ENCODE measurements at regions not wholly inside any gene's neighbourhood (a gene's known extent, or its start where the extent isn't known, plus 50 kb on each side); places are given as distances from the start of the nearest gene placed in this dataset.

GRCh38 chr13:33535061-33535460, 249.5 kb upstream of the STARD13 start:
- no peak overlapping the region for H3K4me3 ChIP-seq

DNA sequence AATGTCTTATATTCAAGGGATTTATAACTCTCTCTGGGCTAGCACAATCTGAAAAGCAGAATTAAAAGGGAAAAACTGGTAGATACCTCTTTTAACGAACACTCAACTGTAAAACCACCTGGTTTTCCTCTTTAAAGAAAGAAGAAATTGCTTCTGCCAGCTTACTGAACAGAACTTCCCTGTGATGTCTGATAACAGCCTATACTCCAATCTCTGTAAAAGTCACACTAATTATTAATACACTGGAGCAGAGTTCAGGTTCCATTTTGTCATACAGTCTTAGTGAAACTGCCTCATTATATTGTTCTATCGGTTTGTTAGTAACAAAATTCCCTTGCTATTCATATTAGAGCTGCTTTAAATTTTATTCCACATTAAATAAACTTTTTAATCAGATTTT, 251.0 kb upstream of the STARD13 start:
- no peak overlapping the region for H3K4me3 ChIP-seq
- ChIA-PET CTCF (no interaction called here), POLR2A (no interaction called here)
- DNase-seq (ENCODE audit: low read depth in 1 of 2, low spot score in 1 of 2) (no peak), ATAC-seq (no peak), FAIRE-seq (no peak)
- H3K4me1 ChIP-seq: peaks cover 7% of the 10 kb centered on the region; the same call in 1 of the 3 replicates
- no peaks in the 10 kb centered on the region for H3K9me3 ChIP-seq
- H3K4me2 ChIP-seq: peak overlapping the region; percentile 37; the same call in 2 of the 3 replicates
- WGBS (ENCODE audit: missing lambda C conversion rate): 67% methylated on average over 2 of the region's 2 CpGs
- H3K27ac ChIP-seq: no peak overlapping the region; a peak in 1 of 6 replicates
- no peak for TF ChIP-seq EP300 (IDR thresholded peaks at IDR 0.05)
- TF ChIP-seq CEBPB (IDR thresholded peaks at IDR 0.05): no peak
- no peak for TF ChIP-seq FOSB (CRISPR knock-in tag; IDR thresholded peaks at IDR 0.05)
- TF ChIP-seq RFX5 (IDR thresholded peaks at IDR 0.05): no peak
- TF ChIP-seq NFE2L2 (conservative IDR thresholded peaks at IDR 0.05; ENCODE audit: low read length): no peak
- no peak for TF ChIP-seq HMGXB4 (CRISPR knock-in tag; IDR thresholded peaks at IDR 0.05; ENCODE audit: borderline replicate concordance)
- no peak for TF ChIP-seq HOXB5 (CRISPR knock-in tag; IDR thresholded peaks at IDR 0.05)
- TF ChIP-seq CBX2 (IDR thresholded peaks at IDR 0.05; ENCODE audit: borderline replicate concordance, low read depth): no peak
- TF ChIP-seq FOXS1 (CRISPR knock-in tag; IDR thresholded peaks at IDR 0.05): no peak
- TF ChIP-seq RNF2 (IDR thresholded peaks at IDR 0.05; ENCODE audit: borderline replicate concordance, low read depth): no peak
- no peak for TF ChIP-seq HOXA7 (CRISPR knock-in tag; IDR thresholded peaks at IDR 0.05)
- no peak for TF ChIP-seq TFCP2L1 (CRISPR knock-in tag; IDR thresholded peaks at IDR 0.05)
- no peak for TF ChIP-seq TP53 (CRISPR knock-in tag; IDR thresholded peaks at IDR 0.05)
- TF ChIP-seq HDAC2 (IDR thresholded peaks at IDR 0.05): no peak
- TF ChIP-seq POLR2A (IDR thresholded peaks at IDR 0.05; ENCODE audit: low read length): no peak
- no peak for TF ChIP-seq POLR2AphosphoS2 (conservative IDR thresholded peaks at IDR 0.05; ENCODE audit: low read length)
- no peak for TF ChIP-seq MYC (IDR thresholded peaks at IDR 0.05; ENCODE audit: borderline replicate concordance, low read length)
- no peak for TF ChIP-seq GATA3 (IDR thresholded peaks at IDR 0.05; ENCODE audit: borderline replicate concordance)

More at GRCh38 chr13:33535061-33535460, 249.5 kb upstream of the STARD13 start:
- ChIA-PET POLR2A (no interaction called here), CTCF (no interaction called here)
- no peak for FAIRE-seq
- no peak overlapping the region for H3K4me2 ChIP-seq
- TF ChIP-seq JUNB (IDR thresholded peaks at IDR 0.05) (no peak), ZC3H11A (IDR thresholded peaks at IDR 0.05) (no peak), MAX (IDR thresholded peaks at IDR 0.05) (no peak), ESRRA (IDR thresholded peaks at IDR 0.05; ENCODE audit: borderline replicate concordance, low read length) (no peak), FOXS1 (CRISPR knock-in tag; IDR thresholded peaks at IDR 0.05) (no peak)
- H3K4me1 ChIP-seq: 0 out of 3 replicates have a peak, but pooled peaks cover 5% of the 10 kb centered on the region
- no peaks in the 10 kb centered on the region for H3K9me3 ChIP-seq
- no peak for DNase-seq (ENCODE audit: low read depth in 1 of 2, low spot score in 1 of 2)
- ATAC-seq: no peak
- H3K27ac ChIP-seq: no peak overlapping the region
- 74% methylated on average over 4 of the region's 4 CpGs for WGBS (ENCODE audit: missing lambda C conversion rate)

DNA sequence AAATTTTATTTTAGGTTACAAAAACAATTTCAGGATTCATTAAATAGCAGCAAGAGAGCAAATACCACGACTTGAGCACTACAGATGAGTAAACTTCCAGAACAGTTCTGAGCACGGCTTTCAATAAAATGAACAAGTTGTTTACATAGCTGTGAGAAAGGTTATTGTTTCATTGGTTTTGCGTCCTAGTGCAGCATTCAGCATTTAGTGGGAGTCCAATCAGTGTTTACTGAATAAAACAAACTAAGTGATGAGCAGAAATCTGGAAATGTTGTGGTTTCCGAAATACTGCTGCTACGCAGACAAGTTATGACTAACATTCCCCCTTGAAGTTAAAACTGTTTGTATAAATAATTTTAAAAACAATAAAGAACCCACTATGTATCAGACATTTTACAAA, 251.5 kb upstream of the STARD13 start:
- POLR2A ChIA-PET: no interaction called here
- no peak for FAIRE-seq
- TF ChIP-seq JUNB (IDR thresholded peaks at IDR 0.05): no peak
- no peak for TF ChIP-seq CBX2 (IDR thresholded peaks at IDR 0.05; ENCODE audit: borderline replicate concordance, low read depth)
- TF ChIP-seq RCOR1 (IDR thresholded peaks at IDR 0.05; ENCODE audit: low read depth, low read length): no peak
- TF ChIP-seq CBX8 (IDR thresholded peaks at IDR 0.05): no peak
- no peak for TF ChIP-seq PHF8 (IDR thresholded peaks at IDR 0.05; ENCODE audit: borderline replicate concordance, low read depth)
- no peak for TF ChIP-seq FOXS1 (CRISPR knock-in tag; IDR thresholded peaks at IDR 0.05)
- TF ChIP-seq SREBF2 (IDR thresholded peaks at IDR 0.05): no peak
- TF ChIP-seq REST (IDR thresholded peaks at IDR 0.05): no peak
- no peak for TF ChIP-seq ZNF302 (CRISPR knock-in tag; IDR thresholded peaks at IDR 0.05)
- no peak for TF ChIP-seq CHD2 (IDR thresholded peaks at IDR 0.05; ENCODE audit: low read length, partially characterized antibody)
- no peak for TF ChIP-seq ZFP36 (IDR thresholded peaks at IDR 0.05; ENCODE audit: borderline replicate concordance, partially characterized antibody)
- no peak for TF ChIP-seq BCL3 (IDR thresholded peaks at IDR 0.05)
- no peak for TF ChIP-seq ZC3H11A (IDR thresholded peaks at IDR 0.05)
- no peak for TF ChIP-seq HDAC2 (IDR thresholded peaks at IDR 0.05)
- TF ChIP-seq JUN (IDR thresholded peaks at IDR 0.05): no peak

More for the DNA sequence above, 251.5 kb upstream of the STARD13 start:
- CTCF ChIA-PET: no interaction called here
- Histone ChIP-seq H3K4me2 (peak overlapping the region; percentile 37; the same call in 2 of the 3 replicates), H3K4me3 (no peak overlapping the region), H3K4me1 (peaks cover 10% of the 10 kb centered on the region; the same call in 1 of the 3 replicates), H3K27ac (no peak overlapping the region), H3K9me3 (no peaks in the 10 kb centered on the region)
- no peak for ATAC-seq
- WGBS (ENCODE audit: missing lambda C conversion rate): 43% methylated on average over 5 of the region's 5 CpGs
- DNase-seq (ENCODE audit: low read depth in 1 of 2, low spot score in 1 of 2): peak in 1 of 2 experiments; percentile 10
